Stimulated activated naive CD4-positive, alpha-beta T cell treated with Interleukin-2 at 50 U/mL for 16 hours (primary cell): ENCODE measurements at regions not wholly inside any gene's neighbourhood (a gene's known extent, or its start where the extent isn't known, plus 50 kb on each side); places are given as distances from the start of the nearest gene placed in this dataset.

Experiments used
- DNase-seq: peaks from one replicate; lab custom pipeline; 2025; lab: John Stamatoyannopoulos, UW

- no peak for DNase-seq
These were observed 144.9 kb downstream of the TSN start for GRCh38 chr2:121900391-121900790.

DNA sequence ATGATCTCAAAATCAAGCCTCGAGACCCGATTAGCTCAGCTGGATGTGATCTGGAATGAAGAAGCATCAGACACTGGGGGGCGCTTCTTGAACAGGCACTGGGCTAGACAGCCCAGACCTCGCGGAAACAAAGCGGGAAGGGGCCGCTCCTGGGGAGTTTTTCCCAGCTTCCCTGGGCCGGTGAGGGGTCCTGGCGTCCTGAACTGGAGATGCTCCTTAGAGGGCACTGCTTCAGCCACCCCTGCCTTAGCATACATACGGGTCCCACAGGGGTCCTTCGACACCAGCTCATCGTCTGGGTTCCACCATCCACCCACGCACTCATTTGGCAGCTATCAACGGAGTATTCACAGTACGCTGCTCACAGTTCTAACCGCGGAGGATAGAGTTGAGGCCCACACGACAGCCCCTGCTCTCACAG, 146.7 kb downstream of the TSN start:
- no peak for DNase-seq

- DNase-seq = no peak
These were observed 147.2 kb downstream of the TSN start for GRCh38 chr2:121902616-121903015.

- no peak for DNase-seq
These were observed 147.7 kb downstream of the TSN start for GRCh38 chr2:121903037-121903689.

GRCh38 chr2:121904656-121905055, 149.2 kb downstream of the TSN start:
- DNase-seq = no peak

GRCh38 chr2:121905201-121905600, 149.8 kb downstream of the TSN start:
- no peak for DNase-seq

DNA sequence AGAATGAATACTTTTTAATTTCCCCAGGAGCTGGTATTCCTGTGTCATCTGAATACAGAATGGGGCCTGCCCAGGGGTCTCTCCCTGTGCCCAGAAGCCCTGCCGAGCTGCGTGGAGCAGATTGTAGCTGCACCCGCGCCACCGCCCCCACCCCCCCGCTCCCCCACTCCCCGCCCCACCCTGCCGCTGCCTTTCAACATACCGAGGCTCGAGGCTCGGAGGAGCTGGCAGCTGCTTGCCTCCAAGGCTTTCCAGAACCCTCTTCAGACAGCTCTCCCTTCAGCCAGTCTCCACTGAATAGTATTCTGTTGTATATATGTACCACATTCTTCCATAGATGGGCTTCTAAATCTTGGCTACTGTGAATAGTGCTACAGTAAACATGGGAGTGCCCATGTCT, 150.7 kb downstream of the TSN start:
- no peak for DNase-seq

- no peak for DNase-seq
These were observed 152.5 kb downstream of the TSN start for GRCh38 chr2:121907928-121908327.

DNA sequence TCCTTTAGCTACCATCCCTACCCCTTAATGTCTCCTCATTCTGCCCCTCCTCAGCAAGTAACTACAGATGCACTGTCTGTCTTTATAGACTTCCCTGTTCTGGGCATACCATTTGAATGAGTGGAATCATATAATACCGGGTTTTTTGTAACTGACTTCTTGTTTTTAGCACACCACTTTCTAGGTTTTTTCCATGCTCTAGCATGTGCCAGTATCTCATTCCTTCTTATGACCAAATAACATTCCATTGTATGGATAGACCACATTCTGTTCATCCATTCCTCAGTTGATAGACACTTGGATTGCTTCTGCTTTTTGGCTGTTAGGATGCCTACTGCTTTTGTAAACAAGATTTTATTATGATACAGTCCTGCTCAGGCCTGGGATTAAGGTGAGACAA, 154.7 kb downstream of the TSN start:
- no peak for DNase-seq

- DNase-seq = no peak
These were observed 155.6 kb downstream of the TSN start for GRCh38 chr2:121911036-121911435.

GRCh38 chr2:121917143-121917542, 161.7 kb downstream of the TSN start:
- no peak for DNase-seq

DNA sequence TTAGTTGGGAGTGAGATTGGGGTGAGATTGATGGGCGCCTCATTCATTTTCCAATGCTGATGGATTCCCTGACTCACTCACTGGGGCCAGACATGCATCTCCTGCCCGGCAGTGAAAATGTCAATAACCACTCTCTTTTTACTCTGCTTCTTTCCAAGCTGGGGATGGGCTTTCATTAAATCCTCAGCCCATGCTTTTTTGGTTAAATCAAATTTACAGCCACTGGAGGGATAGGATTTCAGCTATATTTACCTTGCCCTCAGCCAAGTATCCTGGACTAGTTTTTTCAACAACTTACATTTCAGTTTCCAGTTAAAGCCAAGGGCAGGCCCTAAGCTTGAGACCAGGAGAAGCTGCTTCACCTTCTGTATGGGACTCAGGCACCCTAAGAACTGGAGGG, 162.8 kb downstream of the TSN start:
- no peak for DNase-seq

GRCh38 chr2:121919803-121920202, 164.4 kb downstream of the TSN start:
- no peak for DNase-seq

DNA sequence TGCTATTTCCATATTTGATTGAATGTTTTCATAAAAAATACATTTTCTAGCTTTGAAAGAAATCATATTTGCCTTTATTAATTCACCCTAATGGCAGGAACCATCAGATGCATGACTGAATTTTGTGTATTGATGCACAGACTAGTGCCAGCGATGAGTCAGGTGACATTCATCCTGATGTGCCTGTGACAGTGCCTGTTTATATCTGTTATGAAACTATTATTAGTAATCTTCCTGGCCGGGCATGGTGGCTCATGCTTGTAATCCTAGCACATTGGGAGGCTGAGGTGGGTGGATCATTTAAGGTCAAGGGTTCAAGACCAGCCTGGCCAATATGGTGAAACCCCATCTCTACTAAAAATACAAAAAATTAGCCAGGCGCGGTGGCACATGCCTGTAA, 170.0 kb downstream of the TSN start:
- DNase-seq = no peak

GRCh38 chr2:121943285-121943684, 187.8 kb downstream of the TSN start:
- DNase-seq = no peak

GRCh38 chr2:121944072-121944831, 188.8 kb downstream of the TSN start:
- DNase-seq = no peak

GRCh38 chr2:121947674-121948073, 192.2 kb downstream of the TSN start:
- DNase-seq = no peak

DNA sequence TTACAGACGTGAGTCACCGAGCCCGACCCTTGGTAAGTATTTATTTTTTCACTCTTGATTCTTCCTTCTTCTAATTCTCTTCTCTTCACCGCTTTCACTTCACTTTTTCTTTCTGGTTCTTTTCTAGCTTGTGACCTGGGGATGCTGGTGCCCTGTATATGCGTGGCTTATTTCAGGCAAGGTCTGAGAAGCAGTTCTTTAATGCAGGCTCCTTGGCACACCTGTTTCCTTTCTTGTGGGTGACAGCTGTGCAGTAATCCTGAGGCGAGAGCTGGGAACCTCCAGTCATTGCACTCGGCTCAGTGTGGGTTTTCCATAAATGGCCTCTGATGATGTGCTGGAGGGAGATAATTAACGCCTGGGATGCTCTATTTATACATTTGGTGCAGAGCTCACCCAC, 193.8 kb downstream of the TSN start:
- no peak for DNase-seq

DNA sequence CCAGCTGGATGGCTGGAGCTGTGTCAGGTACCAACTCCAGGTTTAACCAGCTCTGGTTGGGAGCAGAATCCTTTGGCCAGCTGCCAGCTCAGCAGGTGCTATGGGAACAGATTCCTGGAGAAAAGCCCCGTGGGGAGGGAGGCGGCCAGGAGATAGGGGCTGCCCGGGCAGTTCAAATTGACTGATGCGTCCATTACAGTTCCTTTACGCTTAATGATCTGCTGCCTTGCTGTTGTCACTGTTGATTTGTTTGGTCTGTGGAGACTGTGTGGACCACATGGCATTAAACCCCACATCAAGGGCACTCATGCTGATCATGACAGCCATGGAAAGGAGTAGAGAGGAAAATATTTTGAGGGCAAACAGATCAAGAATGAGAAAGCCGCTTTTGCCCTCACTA, 200.0 kb downstream of the TSN start:
- no peak for DNase-seq

GRCh38 chr2:121955872-121956271, 200.4 kb downstream of the TSN start:
- no peak for DNase-seq

DNA sequence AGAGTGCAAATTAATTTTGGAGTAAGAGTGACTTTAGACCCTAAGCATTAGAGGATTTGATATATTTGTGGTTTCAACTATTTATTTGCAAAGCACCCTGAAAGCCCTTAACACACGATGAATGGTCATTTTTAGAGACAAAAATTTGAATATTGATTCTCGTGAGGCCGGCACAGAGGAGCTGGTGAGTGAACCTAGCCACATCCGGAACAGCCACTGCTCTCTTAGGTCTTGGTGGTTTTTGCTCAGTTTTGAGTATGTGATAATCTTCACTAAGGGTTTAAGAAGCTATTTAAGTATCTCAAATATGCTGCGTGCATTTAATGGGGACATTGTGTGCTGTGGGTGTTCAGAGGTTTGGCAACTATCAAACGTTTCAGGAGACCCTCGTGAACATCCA, 204.8 kb downstream of the TSN start:
- DNase-seq = no peak

- DNase-seq = no peak
These were observed 206.3 kb downstream of the TSN start for GRCh38 chr2:121961761-121962160.

- DNase-seq = no peak
These were observed 210.2 kb downstream of the TSN start for GRCh38 chr2:121965661-121966060.

- no peak for DNase-seq
These were observed 211.2 kb downstream of the TSN start for GRCh38 chr2:121966663-121967062.
